GM12865 (cell line): ENCODE measurements at regions not wholly inside any gene's neighbourhood (a gene's known extent, or its start where the extent isn't known, plus 50 kb on each side); places are given as distances from the start of the nearest gene placed in this dataset.

Experiments
- DNase-seq: peaks from one replicate; pipeline ENCODE4 v3.0.0; 2010; ENCODE audit warnings: low read depth
- H3K4me3 ChIP-seq: 2 replicates; pipeline ENCODE4 v1.5.1; 2011; ENCODE audit warnings: mild to moderate bottlenecking, low read depth, low read length, control low read depth
- CTCF ChIP-seq: IDR thresholded peaks from 2 replicates; pipeline ENCODE4 v1.5.1; 2011; ENCODE audit warnings: low read length, control low read depth, low read depth, inconsistent platforms; ENCODE audit not compliant: insufficient read depth; ENCODE audit errors: missing control alignments

- H3K4me3 ChIP-seq, result no peak overlapping the region
- no peak for TF ChIP-seq CTCF
- no peak for DNase-seq
Observed at GRCh38 chr4:18294021-18294420, 272.5 kb upstream of the LCORL start.

DNA sequence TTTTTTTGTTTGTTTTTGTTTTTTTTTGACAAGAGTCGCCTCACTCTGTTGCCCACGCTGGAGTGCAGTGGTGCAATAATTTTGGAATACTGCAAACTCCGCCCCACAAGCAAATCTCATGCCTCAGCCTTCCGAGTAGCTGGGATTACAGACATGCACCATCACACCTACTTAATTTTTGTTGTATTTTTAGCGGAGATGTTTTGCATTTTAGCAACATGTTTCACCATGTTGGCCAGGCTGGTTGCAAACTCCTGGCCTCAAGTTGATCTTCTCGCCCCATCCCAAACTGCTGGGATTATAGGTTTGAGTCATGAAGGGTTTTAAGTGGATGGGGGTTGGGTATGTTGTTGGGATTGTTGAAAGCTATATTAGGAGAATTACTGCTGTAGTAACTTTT is 270.9 kb upstream of the LCORL start:
- no peak overlapping the region for H3K4me3 ChIP-seq
- TF ChIP-seq CTCF, result no peak
- DNase-seq, result no peak

DNA sequence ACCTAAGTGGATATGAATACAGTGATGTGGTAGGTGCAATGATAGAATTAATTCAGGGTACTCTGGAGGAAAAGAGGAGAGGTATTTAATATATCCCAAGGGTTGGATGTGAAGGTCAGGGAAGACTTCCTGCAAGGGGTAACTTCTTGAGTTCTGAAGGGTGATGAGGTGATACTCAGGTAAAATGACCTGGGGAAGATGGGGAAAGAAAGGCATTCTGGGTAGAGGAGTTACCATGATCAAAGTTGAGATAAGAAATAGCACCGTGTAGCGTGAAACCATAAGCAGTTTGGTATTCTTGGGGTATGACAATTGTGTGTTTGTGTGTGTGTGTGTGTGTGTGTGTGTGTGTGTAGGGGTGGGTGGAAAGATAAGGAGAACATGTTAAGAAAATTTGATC is 270.4 kb upstream of the LCORL start:
- no peak for TF ChIP-seq CTCF
- no peak overlapping the region for H3K4me3 ChIP-seq
- no peak for DNase-seq

- no peak overlapping the region for H3K4me3 ChIP-seq
- DNase-seq, result no peak
- no peak for TF ChIP-seq CTCF
Observed at GRCh38 chr4:18291256-18291655, 269.7 kb upstream of the LCORL start.

DNA sequence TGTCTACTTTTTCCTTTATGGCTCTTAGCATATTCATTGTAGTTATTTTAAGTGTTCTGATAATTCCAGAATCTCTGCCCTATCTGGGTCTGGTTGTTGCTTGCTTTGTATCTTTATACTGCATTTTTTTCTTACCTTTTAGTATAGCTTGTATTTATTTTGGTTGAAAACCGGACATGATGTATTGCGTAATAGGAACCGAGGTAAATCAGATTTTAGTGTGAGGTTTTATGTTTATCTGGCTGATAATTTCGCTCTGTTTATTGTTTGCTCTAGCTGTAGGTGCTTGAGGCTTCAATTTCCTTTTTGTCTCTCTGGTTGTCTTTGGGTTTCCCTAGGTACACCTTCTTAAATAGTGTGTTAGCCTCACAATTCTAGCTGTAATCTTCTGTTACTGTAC is 263.8 kb upstream of the LCORL start:
- no peak for TF ChIP-seq CTCF
- no peak overlapping the region for H3K4me3 ChIP-seq
- DNase-seq, result no peak

DNA sequence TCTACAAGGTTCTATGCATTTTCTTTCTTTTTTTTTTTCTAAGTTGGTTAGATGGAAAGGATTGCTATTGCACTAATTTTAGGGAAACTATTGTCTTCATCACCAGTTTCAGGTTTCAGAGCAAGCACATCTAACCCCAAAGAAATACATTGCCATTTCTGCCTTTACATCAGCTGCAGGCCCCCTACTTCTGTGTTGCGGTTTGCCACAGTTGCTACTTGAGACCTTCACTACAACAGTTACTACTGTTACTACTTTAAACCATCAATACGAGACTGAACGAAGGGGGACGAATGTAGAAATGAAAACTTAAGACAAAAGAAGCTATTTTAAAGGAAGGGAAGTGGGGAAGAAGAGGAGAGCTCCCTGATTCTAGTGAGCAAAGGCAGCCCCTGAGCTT is 256.7 kb upstream of the LCORL start:
- TF ChIP-seq CTCF, result no peak
- DNase-seq, result no peak
- H3K4me3 ChIP-seq, result no peak overlapping the region

GRCh38 chr4:18262832-18263231 is 241.3 kb upstream of the LCORL start:
- no peak for TF ChIP-seq CTCF
- H3K4me3 ChIP-seq, result no peak overlapping the region
- DNase-seq, result no peak
